ENCODE measurements at regions not wholly inside any gene's neighbourhood (a gene's known extent, or its start where the extent isn't known, plus 50 kb on each side); places are given as distances from the start of the nearest gene placed in this dataset.

DNA sequence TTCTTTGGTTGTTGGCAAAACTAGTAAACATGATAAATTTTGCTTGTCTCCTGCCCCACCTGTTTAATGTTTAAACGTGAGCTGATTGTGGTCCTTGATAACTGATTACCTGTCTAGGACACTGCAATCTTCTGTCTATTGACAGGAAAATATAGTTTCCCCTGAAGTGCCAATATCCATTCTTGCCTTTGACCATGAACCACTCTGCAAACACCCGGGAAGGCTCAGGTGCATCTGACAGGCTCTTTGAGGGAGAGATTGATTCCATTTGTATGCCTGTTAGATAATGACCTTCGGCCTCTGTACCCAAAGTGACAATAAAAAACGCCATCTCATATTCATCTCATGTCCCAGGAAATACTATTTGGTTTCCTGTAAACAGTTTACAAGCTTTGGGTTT lies 453.0 kb downstream of the CENPC start:
- no peak for DNase-seq
- intact Hi-C loops (cut with DNase I), result no loop called here
- Histone ChIP-seq H3K27ac (no peak overlapping the region), H3K4me1 (ENCODE audit: insufficient read depth) (no peaks in the 10 kb centered on the region), H3K9me3 (peaks cover 0 to 3% of the 10 kb centered on the region in 2 donors), H3K4me3 (no peak overlapping the region), H3K36me3 (no peaks in the 10 kb centered on the region), H3K27me3 (no peaks in the 10 kb centered on the region)
- WGBS, 3 donors, result 51 to 56% (median 51%) methylated on average over 4 of the region's 4 CpGs
- TF ChIP-seq POLR2A (IDR thresholded peaks at IDR 0.05) (no peak), EP300 (IDR thresholded peaks at IDR 0.05) (no peak)
- TF ChIP-seq, protein P1, sequence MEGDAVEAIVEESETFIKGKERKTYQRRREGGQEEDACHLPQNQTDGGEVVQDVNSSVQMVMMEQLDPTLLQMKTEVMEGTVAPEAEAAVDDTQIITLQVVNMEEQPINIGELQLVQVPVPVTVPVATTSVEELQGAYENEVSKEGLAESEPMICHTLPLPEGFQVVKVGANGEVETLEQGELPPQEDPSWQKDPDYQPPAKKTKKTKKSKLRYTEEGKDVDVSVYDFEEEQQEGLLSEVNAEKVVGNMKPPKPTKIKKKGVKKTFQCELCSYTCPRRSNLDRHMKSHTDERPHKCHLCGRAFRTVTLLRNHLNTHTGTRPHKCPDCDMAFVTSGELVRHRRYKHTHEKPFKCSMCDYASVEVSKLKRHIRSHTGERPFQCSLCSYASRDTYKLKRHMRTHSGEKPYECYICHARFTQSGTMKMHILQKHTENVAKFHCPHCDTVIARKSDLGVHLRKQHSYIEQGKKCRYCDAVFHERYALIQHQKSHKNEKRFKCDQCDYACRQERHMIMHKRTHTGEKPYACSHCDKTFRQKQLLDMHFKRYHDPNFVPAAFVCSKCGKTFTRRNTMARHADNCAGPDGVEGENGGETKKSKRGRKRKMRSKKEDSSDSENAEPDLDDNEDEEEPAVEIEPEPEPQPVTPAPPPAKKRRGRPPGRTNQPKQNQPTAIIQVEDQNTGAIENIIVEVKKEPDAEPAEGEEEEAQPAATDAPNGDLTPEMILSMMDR (IDR thresholded peaks at IDR 0.05), result no peak

DNA sequence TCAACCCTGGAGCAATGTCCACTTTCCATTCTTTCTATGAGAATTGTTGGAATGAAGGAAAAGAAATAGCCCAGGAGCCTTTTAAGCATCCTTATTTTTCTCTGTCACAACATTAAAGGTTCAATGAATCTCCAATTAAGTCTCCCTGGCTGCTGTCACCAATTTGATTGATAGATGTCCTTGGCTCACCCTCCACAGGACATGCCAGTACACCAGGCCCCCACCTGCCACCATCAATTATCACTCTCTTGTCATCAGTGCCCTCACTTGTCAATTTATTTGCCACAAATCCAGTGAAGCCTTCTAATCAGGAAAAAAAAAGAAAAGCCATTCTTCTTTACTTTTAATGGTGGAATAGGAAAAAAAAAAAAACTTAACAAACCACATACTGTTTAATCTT lies 453.6 kb downstream of the CENPC start:
- H3K36me3 ChIP-seq, result no peaks in the 10 kb centered on the region
- no peak overlapping the region for H3K4me3 ChIP-seq
- intact Hi-C loops (cut with DNase I), result no loop called here
- H3K9me3 ChIP-seq, result peaks cover 0 to 3% of the 10 kb centered on the region in 2 donors
- no peaks in the 10 kb centered on the region for H3K4me1 ChIP-seq (ENCODE audit: insufficient read depth)
- no peak for DNase-seq
- H3K27me3 ChIP-seq, result no peaks in the 10 kb centered on the region
- TF ChIP-seq EP300 (IDR thresholded peaks at IDR 0.05) (no peak), POLR2A (IDR thresholded peaks at IDR 0.05) (no peak)
- TF ChIP-seq, protein P1 (IDR thresholded peaks at IDR 0.05), result no peak
- H3K27ac ChIP-seq, result no peak overlapping the region

DNA sequence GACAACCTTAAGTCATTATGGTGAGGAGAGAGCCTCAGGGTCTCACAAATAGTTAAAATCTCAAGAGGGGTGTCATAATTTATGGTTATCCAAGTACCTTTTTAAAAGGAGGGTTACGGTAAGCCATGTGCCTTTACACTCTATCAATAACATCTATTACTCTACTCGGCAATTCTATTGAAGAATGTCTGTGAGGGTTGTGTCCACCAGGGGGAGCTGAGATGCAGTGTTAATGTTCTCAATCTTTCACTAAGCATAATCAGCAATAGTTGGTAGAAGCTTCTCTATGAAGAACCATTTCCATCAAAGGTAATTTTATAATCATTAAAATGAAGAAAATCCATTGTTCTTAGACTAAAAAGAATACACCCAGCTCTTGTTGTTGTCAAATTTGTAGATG lies 457.4 kb downstream of the CENPC start:
- H3K27ac ChIP-seq, result no peak overlapping the region
- TF ChIP-seq EP300 (IDR thresholded peaks at IDR 0.05) (no peak), POLR2A (IDR thresholded peaks at IDR 0.05) (no peak)
- TF ChIP-seq, protein P1 (IDR thresholded peaks at IDR 0.05), result no peak
- DNase-seq, result no peak
- 87 to 93% (median 91%) methylated on average over 2 of the region's 2 CpGs for WGBS, 3 donors
- H3K27me3 ChIP-seq, result no peaks in the 10 kb centered on the region
- no peaks in the 10 kb centered on the region for H3K9me3 ChIP-seq
- no peaks in the 10 kb centered on the region for H3K4me1 ChIP-seq (ENCODE audit: insufficient read depth)
- H3K4me3 ChIP-seq, result no peak overlapping the region
- intact Hi-C loops (cut with DNase I), result no loop called here
- H3K36me3 ChIP-seq, result no peaks in the 10 kb centered on the region

DNA sequence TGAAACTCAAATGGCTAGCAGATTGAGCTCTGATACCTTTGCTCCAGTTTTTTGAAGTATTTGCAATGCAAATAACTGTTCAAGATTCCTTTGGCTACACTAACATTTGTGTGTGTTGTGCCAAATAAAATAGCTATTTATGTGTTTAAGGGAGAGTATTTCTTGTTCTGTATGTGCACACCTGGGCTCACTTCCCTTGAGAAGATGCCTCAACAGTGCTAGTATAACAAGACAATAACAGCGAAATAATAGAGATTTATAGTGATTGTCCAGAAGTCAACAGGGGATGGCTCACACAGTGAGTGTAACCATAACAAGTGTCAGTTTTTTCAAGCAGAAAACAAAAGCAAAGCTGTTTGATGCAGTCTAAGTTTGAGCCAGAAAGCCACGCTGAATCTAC lies 460.5 kb downstream of the CENPC start:
- no peak overlapping the region for H3K27ac ChIP-seq
- H3K9me3 ChIP-seq, result no peaks in the 10 kb centered on the region
- no peaks in the 10 kb centered on the region for H3K36me3 ChIP-seq
- intact Hi-C loops (cut with DNase I), result no loop called here
- TF ChIP-seq POLR2A (IDR thresholded peaks at IDR 0.05), result no peak
- TF ChIP-seq EP300 (IDR thresholded peaks at IDR 0.05), result no peak
- TF ChIP-seq, protein P1 (IDR thresholded peaks at IDR 0.05), result no peak
- no peaks in the 10 kb centered on the region for H3K27me3 ChIP-seq
- 55 to 67% (median 65%) methylated on average over 2 of the region's 2 CpGs for WGBS, 3 donors
- no peaks in the 10 kb centered on the region for H3K4me1 ChIP-seq (ENCODE audit: insufficient read depth)
- H3K4me3 ChIP-seq, result no peak overlapping the region
- no peak for DNase-seq

DNA sequence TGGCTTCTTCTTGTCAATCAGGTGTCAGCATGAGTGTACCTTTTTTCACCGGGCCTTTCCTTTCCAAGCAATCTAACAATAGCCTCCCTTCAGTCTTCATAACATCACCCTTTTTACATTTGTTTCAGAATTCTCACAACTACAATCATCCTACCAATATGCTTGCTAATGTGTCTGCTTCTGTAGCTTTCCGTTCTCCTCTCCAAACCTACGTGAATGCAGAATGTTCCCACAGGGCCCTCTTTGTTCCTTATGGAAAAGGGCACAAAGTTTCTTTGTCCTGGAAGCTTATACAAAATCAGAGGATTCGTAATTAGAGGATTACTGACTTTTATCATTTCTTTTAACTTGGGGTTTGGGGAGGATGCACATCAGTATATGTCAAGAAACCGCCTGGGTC lies 461.8 kb downstream of the CENPC start:
- Histone ChIP-seq H3K36me3 (no peaks in the 10 kb centered on the region), H3K9me3 (no peaks in the 10 kb centered on the region), H3K27ac (no peak overlapping the region), H3K4me1 (ENCODE audit: insufficient read depth) (no peaks in the 10 kb centered on the region), H3K27me3 (no peaks in the 10 kb centered on the region), H3K4me3 (no peak overlapping the region)
- no peak for TF ChIP-seq POLR2A (IDR thresholded peaks at IDR 0.05)
- TF ChIP-seq, protein P1 (IDR thresholded peaks at IDR 0.05), result no peak
- TF ChIP-seq EP300 (IDR thresholded peaks at IDR 0.05), result no peak
- intact Hi-C loops (cut with DNase I), result no loop called here
- DNase-seq, result no peak
- WGBS, 3 donors, result 85 to 89% (median 86%) methylated on average over 5 of the region's 5 CpGs

Measured in ovary (tissue), 7 donors.